ENCODE measurements at regions not wholly inside any gene's neighbourhood (a gene's known extent, or its start where the extent isn't known, plus 50 kb on each side); places are given as distances from the start of the nearest gene placed in this dataset.

DNA sequence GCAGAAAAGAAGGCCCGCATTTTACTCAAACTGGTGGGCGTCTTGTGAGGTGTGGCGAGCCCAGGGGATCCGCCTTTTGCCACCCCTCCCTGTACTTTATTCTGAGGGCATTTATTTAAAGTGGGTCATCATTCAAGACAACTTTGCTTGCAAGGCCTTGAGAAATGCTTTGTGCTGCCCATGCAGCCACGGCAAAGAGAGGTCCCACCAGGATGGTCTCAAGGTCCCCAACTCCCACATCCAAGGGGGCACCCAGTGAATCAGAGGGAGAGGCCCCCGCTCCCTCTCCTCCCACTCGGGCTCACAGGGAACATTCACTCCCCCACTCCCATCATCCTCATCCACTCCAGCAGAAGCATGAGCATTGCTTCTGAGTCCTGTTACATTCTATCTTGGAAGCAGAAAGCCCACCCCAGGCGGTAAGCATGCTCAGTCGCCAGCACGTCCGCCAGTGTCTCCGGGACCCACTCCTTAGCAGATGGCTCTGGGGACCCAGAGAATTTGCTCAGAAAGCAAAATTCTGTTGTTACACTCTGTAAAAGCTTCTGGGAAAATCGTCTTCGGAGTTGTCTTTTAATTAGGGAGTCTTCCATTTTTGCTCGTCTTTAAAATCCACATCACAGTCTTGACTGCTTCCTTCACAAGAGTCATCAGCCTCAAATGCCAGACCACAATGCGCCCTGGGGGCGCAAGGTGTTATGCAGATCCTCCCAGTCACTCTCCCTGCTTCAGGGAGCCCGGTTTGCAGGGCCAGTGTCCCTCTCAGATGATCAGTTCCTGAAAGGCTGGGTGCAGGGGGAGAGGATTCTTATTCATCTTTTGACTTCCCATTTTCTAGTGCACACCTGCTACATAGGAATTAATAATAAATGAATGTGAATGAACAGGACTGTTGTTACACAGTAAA lies 99.4 kb upstream of the NCK2 start:
- peak; percentile 54 for DNase-seq (ENCODE audit: low spot score)
- H3K27me3 Mint-ChIP-seq (ENCODE audit: low read depth), result no peaks in the 10 kb centered on the region; the same call in 1 of the 2 replicates
- 0 out of 2 replicates have a peak, but pooled peaks cover 3% of the 10 kb centered on the region for H3K36me3 Mint-ChIP-seq
- POLR2A ChIA-PET, result no interaction called here
- H3K9me3 Mint-ChIP-seq, result peaks cover 10% of the 10 kb centered on the region
- no peak overlapping the region for H3K4me3 Mint-ChIP-seq
- peak; percentile 84 for ATAC-seq
- H3K27ac Mint-ChIP-seq, result no peak overlapping the region
- TF ChIP-seq, protein P1, sequence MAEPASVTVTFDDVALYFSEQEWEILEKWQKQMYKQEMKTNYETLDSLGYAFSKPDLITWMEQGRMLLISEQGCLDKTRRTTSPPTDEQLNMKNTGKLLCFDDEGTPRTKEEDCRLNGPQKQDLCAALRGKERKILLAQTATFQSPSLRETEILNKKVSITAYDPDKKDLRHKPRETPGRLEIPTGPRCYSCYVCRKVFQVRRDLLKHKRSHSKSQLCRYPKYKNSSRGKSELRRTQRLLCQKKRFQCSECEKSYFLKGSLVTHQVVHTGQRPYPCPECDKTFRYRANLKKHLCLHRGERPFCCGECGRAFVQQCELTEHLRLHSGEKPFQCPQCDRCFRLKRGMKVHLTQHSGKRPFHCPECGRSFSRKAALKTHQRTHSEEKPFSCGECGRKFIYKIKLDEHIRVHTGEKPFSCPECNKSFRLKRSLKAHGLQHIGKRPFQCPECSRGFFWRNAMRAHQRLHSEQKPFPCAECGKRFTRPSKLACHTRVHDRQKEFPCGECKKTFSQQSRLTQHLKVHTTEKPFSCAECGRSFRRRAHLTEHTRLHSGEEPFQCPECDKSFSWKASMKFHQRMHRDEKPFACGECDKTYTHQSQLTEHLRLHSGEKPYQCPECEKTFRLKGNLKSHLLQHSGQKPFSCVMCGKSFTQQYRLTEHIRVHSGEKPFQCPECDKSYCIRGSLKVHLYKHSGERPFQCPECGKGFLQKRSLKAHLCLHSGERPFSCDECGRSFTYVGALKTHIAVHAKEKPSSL (CRISPR knock-in tag; conservative IDR thresholded peaks at IDR 0.05), result no peak
- TF ChIP-seq CREB1 (CRISPR knock-in tag; IDR thresholded peaks at IDR 0.05) (no peak), GTF2I (CRISPR knock-in tag; conservative IDR thresholded peaks at IDR 0.05) (no peak), SMAD3 (CRISPR knock-in tag; IDR thresholded peaks at IDR 0.05; ENCODE audit: borderline replicate concordance) (0 out of 2 replicates have a peak, but pooled peaks have one; percentile 38), KAT7 (CRISPR knock-in tag; IDR thresholded peaks at IDR 0.05; ENCODE audit: borderline replicate concordance) (no peak)
- TF ChIP-seq, protein P2, sequence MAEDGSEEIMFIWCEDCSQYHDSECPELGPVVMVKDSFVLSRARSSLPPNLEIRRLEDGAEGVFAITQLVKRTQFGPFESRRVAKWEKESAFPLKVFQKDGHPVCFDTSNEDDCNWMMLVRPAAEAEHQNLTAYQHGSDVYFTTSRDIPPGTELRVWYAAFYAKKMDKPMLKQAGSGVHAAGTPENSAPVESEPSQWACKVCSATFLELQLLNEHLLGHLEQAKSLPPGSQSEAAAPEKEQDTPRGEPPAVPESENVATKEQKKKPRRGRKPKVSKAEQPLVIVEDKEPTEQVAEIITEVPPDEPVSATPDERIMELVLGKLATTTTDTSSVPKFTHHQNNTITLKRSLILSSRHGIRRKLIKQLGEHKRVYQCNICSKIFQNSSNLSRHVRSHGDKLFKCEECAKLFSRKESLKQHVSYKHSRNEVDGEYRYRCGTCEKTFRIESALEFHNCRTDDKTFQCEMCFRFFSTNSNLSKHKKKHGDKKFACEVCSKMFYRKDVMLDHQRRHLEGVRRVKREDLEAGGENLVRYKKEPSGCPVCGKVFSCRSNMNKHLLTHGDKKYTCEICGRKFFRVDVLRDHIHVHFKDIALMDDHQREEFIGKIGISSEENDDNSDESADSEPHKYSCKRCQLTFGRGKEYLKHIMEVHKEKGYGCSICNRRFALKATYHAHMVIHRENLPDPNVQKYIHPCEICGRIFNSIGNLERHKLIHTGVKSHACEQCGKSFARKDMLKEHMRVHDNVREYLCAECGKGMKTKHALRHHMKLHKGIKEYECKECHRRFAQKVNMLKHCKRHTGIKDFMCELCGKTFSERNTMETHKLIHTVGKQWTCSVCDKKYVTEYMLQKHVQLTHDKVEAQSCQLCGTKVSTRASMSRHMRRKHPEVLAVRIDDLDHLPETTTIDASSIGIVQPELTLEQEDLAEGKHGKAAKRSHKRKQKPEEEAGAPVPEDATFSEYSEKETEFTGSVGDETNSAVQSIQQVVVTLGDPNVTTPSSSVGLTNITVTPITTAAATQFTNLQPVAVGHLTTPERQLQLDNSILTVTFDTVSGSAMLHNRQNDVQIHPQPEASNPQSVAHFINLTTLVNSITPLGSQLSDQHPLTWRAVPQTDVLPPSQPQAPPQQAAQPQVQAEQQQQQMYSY (CRISPR knock-in tag; IDR thresholded peaks at IDR 0.05), result no peak
- TF ChIP-seq, protein P3, sequence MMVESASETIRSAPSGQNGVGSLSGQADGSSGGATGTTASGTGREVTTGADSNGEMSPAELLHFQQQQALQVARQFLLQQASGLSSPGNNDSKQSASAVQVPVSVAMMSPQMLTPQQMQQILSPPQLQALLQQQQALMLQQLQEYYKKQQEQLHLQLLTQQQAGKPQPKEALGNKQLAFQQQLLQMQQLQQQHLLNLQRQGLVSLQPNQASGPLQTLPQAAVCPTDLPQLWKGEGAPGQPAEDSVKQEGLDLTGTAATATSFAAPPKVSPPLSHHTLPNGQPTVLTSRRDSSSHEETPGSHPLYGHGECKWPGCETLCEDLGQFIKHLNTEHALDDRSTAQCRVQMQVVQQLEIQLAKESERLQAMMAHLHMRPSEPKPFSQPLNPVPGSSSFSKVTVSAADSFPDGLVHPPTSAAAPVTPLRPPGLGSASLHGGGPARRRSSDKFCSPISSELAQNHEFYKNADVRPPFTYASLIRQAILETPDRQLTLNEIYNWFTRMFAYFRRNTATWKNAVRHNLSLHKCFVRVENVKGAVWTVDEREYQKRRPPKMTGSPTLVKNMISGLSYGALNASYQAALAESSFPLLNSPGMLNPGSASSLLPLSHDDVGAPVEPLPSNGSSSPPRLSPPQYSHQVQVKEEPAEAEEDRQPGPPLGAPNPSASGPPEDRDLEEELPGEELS (CRISPR knock-in tag; IDR thresholded peaks at IDR 0.05), result no peak
- CTCF ChIA-PET, result no interaction called here
- H3K4me1 Mint-ChIP-seq, result peaks cover 47% of the 10 kb centered on the region

DNA sequence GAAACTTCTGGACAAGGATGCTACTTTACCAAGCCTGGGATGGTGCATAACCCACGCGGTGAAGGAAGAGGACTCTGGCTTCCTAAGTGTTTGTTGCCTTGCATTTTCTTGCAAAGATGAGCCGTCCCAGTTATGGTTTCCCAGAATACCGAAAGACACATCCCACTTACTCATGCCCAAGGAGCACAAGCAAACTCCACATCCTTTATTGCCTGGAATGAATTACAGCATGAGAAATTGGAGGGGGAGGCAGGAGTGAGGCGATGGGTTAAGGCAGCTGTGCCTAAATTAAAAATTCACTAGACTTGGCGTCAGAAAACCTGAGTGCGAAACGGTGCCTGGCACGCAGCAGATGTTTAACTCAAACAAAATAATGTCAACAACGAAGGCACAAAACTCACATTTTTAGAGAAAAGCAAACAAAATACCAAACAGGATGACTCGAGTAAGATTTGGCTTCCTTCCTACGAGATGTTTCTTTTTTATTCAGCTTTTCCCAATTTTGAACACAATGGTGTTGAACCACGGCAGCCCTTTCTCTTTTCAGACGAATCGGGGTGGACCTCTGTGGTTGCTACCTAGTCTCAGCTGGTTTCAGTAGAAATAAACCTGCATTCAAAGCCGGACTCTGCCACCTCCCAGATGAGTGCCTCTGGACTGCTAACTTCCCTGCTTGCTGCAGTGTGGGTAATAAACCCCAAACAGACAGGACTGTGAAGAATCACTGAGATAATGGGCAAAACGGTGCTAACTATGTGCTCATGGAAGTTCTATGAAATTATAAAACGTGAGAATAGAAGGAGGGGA lies 100.3 kb upstream of the NCK2 start:
- no peak for ATAC-seq
- peaks cover 8% of the 10 kb centered on the region for H3K9me3 Mint-ChIP-seq

More for the DNA sequence above, 100.3 kb upstream of the NCK2 start:
- H3K27me3 Mint-ChIP-seq (ENCODE audit: low read depth), result no peaks in the 10 kb centered on the region; the same call in 1 of the 2 replicates
- H3K4me1 Mint-ChIP-seq, result peaks cover 47% of the 10 kb centered on the region
- no peak overlapping the region for H3K27ac Mint-ChIP-seq
- ChIA-PET CTCF (no interaction called here), POLR2A (no interaction called here)
- DNase-seq (ENCODE audit: low spot score), result no peak
- 0 out of 2 replicates have a peak, but pooled peaks cover 3% of the 10 kb centered on the region for H3K36me3 Mint-ChIP-seq
- TF ChIP-seq SOX15 (CRISPR knock-in tag; IDR thresholded peaks at IDR 0.05) (no peak), CREB1 (CRISPR knock-in tag; IDR thresholded peaks at IDR 0.05) (no peak), MXD4 (CRISPR knock-in tag; IDR thresholded peaks at IDR 0.05; ENCODE audit: borderline replicate concordance) (no peak), ZNF121 (CRISPR knock-in tag; IDR thresholded peaks at IDR 0.05) (no peak), NR2C2 (CRISPR knock-in tag; IDR thresholded peaks at IDR 0.05) (no peak), FOXJ3 (CRISPR knock-in tag; IDR thresholded peaks at IDR 0.05; ENCODE audit: borderline replicate concordance) (no peak)
- TF ChIP-seq, protein P4, sequence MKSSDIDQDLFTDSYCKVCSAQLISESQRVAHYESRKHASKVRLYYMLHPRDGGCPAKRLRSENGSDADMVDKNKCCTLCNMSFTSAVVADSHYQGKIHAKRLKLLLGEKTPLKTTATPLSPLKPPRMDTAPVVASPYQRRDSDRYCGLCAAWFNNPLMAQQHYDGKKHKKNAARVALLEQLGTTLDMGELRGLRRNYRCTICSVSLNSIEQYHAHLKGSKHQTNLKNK (CRISPR knock-in tag; IDR thresholded peaks at IDR 0.05), result no peak
- TF ChIP-seq, protein P5, sequence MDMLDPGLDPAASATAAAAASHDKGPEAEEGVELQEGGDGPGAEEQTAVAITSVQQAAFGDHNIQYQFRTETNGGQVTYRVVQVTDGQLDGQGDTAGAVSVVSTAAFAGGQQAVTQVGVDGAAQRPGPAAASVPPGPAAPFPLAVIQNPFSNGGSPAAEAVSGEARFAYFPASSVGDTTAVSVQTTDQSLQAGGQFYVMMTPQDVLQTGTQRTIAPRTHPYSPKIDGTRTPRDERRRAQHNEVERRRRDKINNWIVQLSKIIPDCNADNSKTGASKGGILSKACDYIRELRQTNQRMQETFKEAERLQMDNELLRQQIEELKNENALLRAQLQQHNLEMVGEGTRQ (CRISPR knock-in tag; IDR thresholded peaks at IDR 0.05), result no peak
- TF ChIP-seq, protein P6, sequence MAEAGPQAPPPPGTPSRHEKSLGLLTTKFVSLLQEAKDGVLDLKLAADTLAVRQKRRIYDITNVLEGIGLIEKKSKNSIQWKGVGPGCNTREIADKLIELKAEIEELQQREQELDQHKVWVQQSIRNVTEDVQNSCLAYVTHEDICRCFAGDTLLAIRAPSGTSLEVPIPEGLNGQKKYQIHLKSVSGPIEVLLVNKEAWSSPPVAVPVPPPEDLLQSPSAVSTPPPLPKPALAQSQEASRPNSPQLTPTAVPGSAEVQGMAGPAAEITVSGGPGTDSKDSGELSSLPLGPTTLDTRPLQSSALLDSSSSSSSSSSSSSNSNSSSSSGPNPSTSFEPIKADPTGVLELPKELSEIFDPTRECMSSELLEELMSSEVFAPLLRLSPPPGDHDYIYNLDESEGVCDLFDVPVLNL (CRISPR knock-in tag; IDR thresholded peaks at IDR 0.05; ENCODE audit: borderline replicate concordance, low read depth), result no peak
- TF ChIP-seq, protein P7, sequence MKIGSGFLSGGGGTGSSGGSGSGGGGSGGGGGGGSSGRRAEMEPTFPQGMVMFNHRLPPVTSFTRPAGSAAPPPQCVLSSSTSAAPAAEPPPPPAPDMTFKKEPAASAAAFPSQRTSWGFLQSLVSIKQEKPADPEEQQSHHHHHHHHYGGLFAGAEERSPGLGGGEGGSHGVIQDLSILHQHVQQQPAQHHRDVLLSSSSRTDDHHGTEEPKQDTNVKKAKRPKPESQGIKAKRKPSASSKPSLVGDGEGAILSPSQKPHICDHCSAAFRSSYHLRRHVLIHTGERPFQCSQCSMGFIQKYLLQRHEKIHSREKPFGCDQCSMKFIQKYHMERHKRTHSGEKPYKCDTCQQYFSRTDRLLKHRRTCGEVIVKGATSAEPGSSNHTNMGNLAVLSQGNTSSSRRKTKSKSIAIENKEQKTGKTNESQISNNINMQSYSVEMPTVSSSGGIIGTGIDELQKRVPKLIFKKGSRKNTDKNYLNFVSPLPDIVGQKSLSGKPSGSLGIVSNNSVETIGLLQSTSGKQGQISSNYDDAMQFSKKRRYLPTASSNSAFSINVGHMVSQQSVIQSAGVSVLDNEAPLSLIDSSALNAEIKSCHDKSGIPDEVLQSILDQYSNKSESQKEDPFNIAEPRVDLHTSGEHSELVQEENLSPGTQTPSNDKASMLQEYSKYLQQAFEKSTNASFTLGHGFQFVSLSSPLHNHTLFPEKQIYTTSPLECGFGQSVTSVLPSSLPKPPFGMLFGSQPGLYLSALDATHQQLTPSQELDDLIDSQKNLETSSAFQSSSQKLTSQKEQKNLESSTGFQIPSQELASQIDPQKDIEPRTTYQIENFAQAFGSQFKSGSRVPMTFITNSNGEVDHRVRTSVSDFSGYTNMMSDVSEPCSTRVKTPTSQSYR (CRISPR knock-in tag; IDR thresholded peaks at IDR 0.05), result no peak
- H3K4me3 Mint-ChIP-seq, result no peak overlapping the region

Measured in WTC11 (cell line).